GM21390 (cell line): ENCODE measurements at regions not wholly inside any gene's neighbourhood (a gene's known extent, or its start where the extent isn't known, plus 50 kb on each side); places are given as distances from the start of the nearest gene placed in this dataset.
"Not testable (repeated sequence)": the region's sequence is repeated elsewhere in the genome, so short reads cannot be mapped to it uniquely, and the experiment has no call there.

Experiments used
- ATAC-seq: cut with Tn5 transposase; IDR thresholded peaks from one replicate; pipeline ENCODE4 v1.9.1; 2021; ENCODE audit not compliant: unreplicated experiment

- no peak for ATAC-seq
These were observed 540.0 kb upstream of the SLC39A10 start for GRCh38 chr2:195117011-195117410.

GRCh38 chr2:195115738-195116137 lies 541.3 kb upstream of the SLC39A10 start:
- no peak for ATAC-seq

DNA sequence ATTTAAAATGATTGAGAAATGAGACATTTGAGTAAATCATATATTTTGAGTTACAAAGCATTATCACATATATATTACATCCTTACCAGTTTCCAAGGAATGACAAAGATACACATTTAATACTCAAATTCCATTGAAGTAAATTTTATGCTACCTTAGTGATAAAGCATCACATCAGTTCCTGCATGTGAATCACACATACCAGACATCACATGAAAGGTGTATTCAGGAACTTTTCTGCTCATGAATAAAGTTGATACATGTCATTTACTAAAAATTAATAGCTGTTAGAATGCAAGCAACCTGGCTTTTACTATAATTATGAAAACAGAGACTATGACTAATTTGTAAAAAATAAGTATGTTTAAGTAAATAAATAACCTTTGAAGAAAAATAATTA lies 548.8 kb upstream of the SLC39A10 start:
- no peak for ATAC-seq

GRCh38 chr2:195106681-195107380 lies 550.2 kb upstream of the SLC39A10 start:
- ATAC-seq = no peak

DNA sequence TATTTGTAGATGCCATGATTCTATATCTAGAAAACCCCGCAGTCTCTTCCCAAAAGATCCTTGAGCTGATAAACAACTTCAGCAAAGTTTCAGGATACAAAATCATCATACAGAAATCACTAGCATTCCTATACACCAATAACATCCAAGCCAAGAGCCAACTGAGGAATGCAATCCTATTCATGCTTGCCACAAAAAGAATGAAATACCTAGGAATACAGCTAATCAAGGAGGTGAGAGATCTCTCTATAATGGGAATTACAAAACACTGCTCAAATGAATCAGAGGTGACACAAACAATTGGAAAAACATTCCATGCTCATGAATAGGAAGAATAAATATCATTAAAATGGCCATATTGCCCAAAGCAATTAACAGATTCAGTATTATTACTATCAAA lies 551.4 kb upstream of the SLC39A10 start:
- ATAC-seq = no peak

DNA sequence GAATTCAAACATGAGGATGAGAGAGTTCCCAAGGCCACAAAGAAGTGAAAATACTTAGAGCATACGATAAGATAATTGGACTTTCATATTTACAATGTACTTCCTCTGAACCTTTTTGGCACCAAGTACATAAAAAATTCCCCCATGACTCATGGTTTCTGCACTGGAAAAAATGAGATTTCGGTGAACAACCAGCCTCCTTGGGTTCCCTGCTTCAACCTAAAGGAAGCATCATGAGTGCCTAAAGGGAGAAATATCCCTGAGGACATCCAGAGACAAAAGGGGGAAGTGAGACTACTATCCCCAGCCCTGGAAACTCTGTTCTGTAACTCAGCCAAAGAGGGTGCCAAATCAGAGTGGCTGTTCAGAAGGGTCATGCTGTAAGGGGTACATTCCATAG lies 562.7 kb upstream of the SLC39A10 start:
- no peak for ATAC-seq

GRCh38 chr2:195092341-195092740 lies 564.7 kb upstream of the SLC39A10 start:
- no peak for ATAC-seq

- not testable (repeated sequence) for ATAC-seq
These were observed 584.2 kb upstream of the SLC39A10 start for GRCh38 chr2:195072806-195073205.

- no peak for ATAC-seq
These were observed 600.0 kb upstream of the SLC39A10 start for GRCh38 chr2:195057001-195057400.

GRCh38 chr2:195055996-195056395 lies 601.0 kb upstream of the SLC39A10 start:
- ATAC-seq = no peak

DNA sequence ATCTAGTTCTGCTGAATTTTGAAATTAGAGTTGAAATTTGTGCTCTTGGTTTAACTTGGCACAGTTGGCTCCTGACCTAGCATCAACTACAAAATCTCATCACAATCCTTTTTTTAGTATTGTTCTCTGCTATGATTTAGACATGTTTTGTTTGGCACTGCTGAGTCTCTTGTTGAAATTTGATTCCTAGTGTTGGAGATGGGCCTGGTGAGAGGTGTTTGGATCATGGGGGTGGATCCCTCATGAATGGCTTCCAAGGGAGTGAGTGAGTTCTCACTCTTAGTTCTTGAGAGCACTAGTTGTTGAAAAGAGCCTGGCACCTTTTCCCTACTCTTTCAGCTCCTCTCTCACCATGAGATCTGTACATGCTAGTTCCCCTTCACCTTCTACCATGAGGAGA lies 605.6 kb upstream of the SLC39A10 start:
- ATAC-seq = no peak

DNA sequence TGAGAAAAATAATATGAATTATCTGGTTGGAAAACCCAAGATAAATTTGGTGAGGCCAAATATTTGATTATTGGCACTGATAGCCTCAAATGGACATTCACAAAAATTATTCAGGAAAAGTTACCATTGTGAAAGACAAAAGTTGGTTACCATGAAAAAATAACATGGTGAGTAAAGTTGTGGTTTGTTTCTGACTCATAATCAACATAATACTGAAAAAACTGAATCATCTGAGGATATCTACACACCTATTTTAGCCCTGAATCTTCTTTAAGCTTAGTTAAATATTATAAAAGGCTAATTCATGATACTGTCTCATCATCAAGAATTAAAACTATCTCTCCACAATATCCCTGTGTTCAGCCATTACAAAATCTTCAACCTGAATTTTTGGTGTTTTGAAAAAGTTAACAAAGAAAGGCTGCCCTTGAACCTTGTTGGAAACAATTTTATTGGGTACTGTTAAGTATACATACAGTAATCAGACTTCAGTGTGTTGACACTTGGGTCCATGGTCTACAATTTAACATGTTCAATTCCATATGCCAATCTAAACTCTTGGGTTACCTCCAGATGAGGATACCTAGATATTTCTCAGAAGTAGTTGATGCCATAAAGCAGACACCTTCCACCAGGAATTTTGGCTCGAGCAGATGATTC lies 607.5 kb upstream of the SLC39A10 start:
- peak; percentile 80 for ATAC-seq

GRCh38 chr2:195047955-195048354 lies 609.1 kb upstream of the SLC39A10 start:
- no peak for ATAC-seq

DNA sequence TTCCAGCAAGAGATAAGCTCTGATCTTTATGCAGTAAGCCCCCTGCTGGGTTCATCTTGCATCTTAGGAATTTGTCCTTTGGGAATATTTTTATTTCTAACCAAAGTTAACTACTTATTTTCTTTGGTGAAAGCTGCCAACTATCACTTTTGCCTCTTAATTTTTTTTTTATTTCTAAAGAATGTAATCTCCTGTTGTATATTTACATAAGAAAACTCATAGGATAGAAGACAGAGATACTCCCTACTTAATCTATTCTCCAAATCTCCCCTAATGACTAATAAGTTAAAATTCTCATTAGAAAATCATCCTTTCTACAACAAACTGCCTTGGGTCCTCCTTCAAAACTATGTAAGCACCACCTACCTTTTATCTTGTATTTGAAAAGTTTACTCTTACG lies 612.2 kb upstream of the SLC39A10 start:
- ATAC-seq = no peak

GRCh38 chr2:195038153-195038552 lies 618.9 kb upstream of the SLC39A10 start:
- ATAC-seq = no peak

- no peak for ATAC-seq
These were observed 620.0 kb upstream of the SLC39A10 start for GRCh38 chr2:195037045-195037444.

DNA sequence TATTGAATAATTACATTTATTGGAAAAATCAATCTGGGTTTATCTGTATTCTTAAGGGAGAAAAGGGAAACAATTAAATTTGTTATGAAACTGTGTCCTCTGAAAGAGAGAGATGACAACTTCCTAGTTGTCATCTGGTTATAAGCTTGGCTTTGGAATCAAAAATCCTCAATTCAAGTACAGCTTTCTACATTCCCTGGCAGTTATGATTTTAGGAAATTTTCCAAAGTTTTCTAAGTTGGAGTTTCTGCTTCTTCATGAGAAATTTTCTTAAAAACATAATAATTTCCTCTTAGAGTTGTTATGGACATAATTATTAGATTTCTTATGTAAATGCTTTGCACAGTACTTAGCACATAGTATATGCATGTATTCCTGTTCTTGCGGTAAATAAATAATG lies 625.6 kb upstream of the SLC39A10 start:
- no peak for ATAC-seq

GRCh38 chr2:195029804-195030654 lies 627.0 kb upstream of the SLC39A10 start:
- no peak for ATAC-seq

- no peak for ATAC-seq
These were observed 629.1 kb upstream of the SLC39A10 start for GRCh38 chr2:195027947-195028346.

DNA sequence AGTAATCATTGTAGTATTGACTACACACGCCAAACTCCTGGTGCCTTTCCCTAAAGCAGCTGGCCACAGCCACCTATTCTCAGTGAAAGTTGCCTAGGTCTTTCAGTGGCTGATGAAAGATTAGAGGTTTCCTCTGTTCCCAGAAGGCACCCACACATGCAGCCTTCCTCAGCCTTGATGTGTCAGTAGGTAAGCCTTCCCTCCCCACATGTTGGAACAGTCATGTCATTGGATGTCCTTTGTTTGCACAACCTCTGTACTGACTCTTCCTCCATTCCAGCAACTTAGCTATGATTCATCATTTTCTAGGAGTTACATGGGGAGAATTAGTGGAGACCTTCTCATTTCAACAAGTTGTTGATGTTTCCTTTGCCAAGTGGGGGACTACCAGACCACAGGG lies 630.8 kb upstream of the SLC39A10 start:
- ATAC-seq = no peak

GRCh38 chr2:195022508-195022830 lies 634.6 kb upstream of the SLC39A10 start:
- no peak for ATAC-seq
